IMR-90 (cell line): ENCODE measurements at regions not wholly inside any gene's neighbourhood (a gene's known extent, or its start where the extent isn't known, plus 50 kb on each side); places are given as distances from the start of the nearest gene placed in this dataset.

Experiments
- ATAC-seq: fragments of 200-7000 bp; cut with Tn5 transposase; 2 replicates; pipeline ENCODE4 v1.9.1; 2020; ENCODE audit warnings: low read depth, mild to moderate bottlenecking, moderate library complexity
- BruUV-seq: library from RNA; stranded (reverse); fragments of 400-500 nt; replicated peaks from 2 replicates; lab custom pipeline; 2021; lab: Mats Ljungman, UMichigan
- CTCF ChIA-PET: fragments of 300-600 bp; formaldehyde crosslinking; extraction: SDS; loops from one replicate; lab custom pipeline; 2021; ENCODE audit warnings: antibody characterized with exemption; lab: Yijun Ruan, JAX
- POLR2A ChIA-PET: fragments of 300-600 bp; sonication (Branson Sonifier 250); formaldehyde crosslinking; loops from one replicate; lab custom pipeline; 2022; ENCODE audit warnings: antibody characterized with exemption; ENCODE audit not compliant: unreplicated experiment; lab: Charles Lee
- DNase-seq: peaks from one replicate; pipeline ENCODE4 v3.0.0; 2013
- H2AFZ ChIP-seq: replicated peaks from 2 replicates; pipeline ENCODE3; 2013; ENCODE audit warnings: low read length, mild to moderate bottlenecking; ENCODE audit not compliant: poor library complexity
- H2AK5ac ChIP-seq: 2 replicates; pipeline ENCODE4 v1.6.1; 2013; ENCODE audit warnings: low read depth, low read length, inconsistent platforms
- H2AK9ac ChIP-seq: replicated peaks from 2 replicates; pipeline ENCODE3; 2013; ENCODE audit warnings: mild to moderate bottlenecking, low read depth, low read length, moderate library complexity; ENCODE audit not compliant: poor library complexity
- H2BK120ac ChIP-seq: 2 replicates; pipeline ENCODE4 v1.6.1; 2013; ENCODE audit warnings: low read depth, low read length, inconsistent platforms
- H2BK15ac ChIP-seq: 3 replicates; pipeline ENCODE4 v1.6.1; 2013; ENCODE audit warnings: low read depth, low read length, inconsistent platforms
- H2BK20ac ChIP-seq: 2 replicates; pipeline ENCODE4 v1.6.1; 2013; ENCODE audit warnings: low read depth, mild to moderate bottlenecking, inconsistent platforms, low read length, moderate library complexity
- H2BK5ac ChIP-seq: 2 replicates; pipeline ENCODE4 v1.6.1; 2013; ENCODE audit warnings: mild to moderate bottlenecking, low read depth, low read length, inconsistent platforms; ENCODE audit not compliant: poor library complexity, severe bottlenecking
- H3K14ac ChIP-seq: replicated peaks from 2 replicates; pipeline ENCODE4 v1.6.1; 2013; ENCODE audit warnings: low read depth, low read length, inconsistent platforms
- H3K18ac ChIP-seq: 2 replicates; pipeline ENCODE4 v1.6.1; 2013; ENCODE audit warnings: low read depth, low read length, control low read depth
- H3K23ac ChIP-seq: 2 replicates; pipeline ENCODE4 v1.6.1; 2013; ENCODE audit warnings: low read depth, low read length, inconsistent platforms
- H3K27ac ChIP-seq: 2 replicates; pipeline ENCODE4 v1.5.1; 2013; ENCODE audit warnings: mild to moderate bottlenecking, control low read depth, low read length; ENCODE audit not compliant: insufficient read depth
- H3K27me3 ChIP-seq: 2 replicates; pipeline ENCODE4 v1.6.1; 2013; ENCODE audit warnings: low read length; ENCODE audit not compliant: control insufficient read depth, insufficient read depth
- H3K36me3 ChIP-seq: 2 replicates; pipeline ENCODE4 v1.6.1; 2013; ENCODE audit warnings: low read length, mixed read lengths; ENCODE audit not compliant: control insufficient read depth, insufficient read depth
- H3K4ac ChIP-seq: 2 replicates; pipeline ENCODE4 v1.6.1; 2013; ENCODE audit warnings: low read depth, low read length, inconsistent platforms
- H3K4me1 ChIP-seq: 2 replicates; pipeline ENCODE4 v1.6.1; 2013; ENCODE audit warnings: low read length, mixed read lengths; ENCODE audit not compliant: control insufficient read depth, insufficient read depth
- H3K4me2 ChIP-seq: 2 replicates; pipeline ENCODE4 v1.6.1; 2013; ENCODE audit warnings: low read depth, mild to moderate bottlenecking, control low read depth, low read length, moderate library complexity
- H3K4me3 ChIP-seq: 2 replicates; pipeline ENCODE4 v1.5.1; 2013; ENCODE audit warnings: low read depth, mild to moderate bottlenecking, control low read depth, low read length, moderate library complexity; ENCODE audit not compliant: insufficient read depth
- H3K56ac ChIP-seq: 2 replicates; pipeline ENCODE4 v1.6.1; 2013; ENCODE audit warnings: low read length, inconsistent platforms; ENCODE audit not compliant: insufficient read depth; ENCODE audit errors: extremely low read depth
- H3K79me1 ChIP-seq, 2 experiments: 2 replicates each; pipeline ENCODE4 v1.6.1; 2013; ENCODE audit warnings: low read length in 2 of 2, inconsistent platforms in 1 of 2, low read depth in 1 of 2
- H3K9ac ChIP-seq: 2 replicates; pipeline ENCODE4 v1.6.1; 2013; ENCODE audit warnings: low read depth, low read length, control low read depth
- H3K9me1 ChIP-seq: 2 replicates; pipeline ENCODE4 v1.6.1; 2013; ENCODE audit warnings: low read length, inconsistent platforms; ENCODE audit not compliant: insufficient read depth
- H3K9me3 ChIP-seq: 2 replicates; pipeline ENCODE4 v1.6.1; 2013; ENCODE audit warnings: low read length; ENCODE audit not compliant: control insufficient read depth, insufficient read depth
- H4K20me1 ChIP-seq: 2 replicates; pipeline ENCODE4 v1.6.1; 2013; ENCODE audit warnings: low read length, inconsistent platforms; ENCODE audit not compliant: insufficient read depth
- H4K5ac ChIP-seq: 2 replicates; pipeline ENCODE4 v1.6.1; 2013; ENCODE audit warnings: mild to moderate bottlenecking, low read depth, low read length, control low read depth
- H4K8ac ChIP-seq, 2 experiments: 2 replicates each; pipeline ENCODE4 v1.6.1; 2013; ENCODE audit warnings: low read depth in 2 of 2, low read length in 2 of 2, control low read depth in 1 of 2, inconsistent platforms in 1 of 2
- H4K91ac ChIP-seq: 2 replicates; pipeline ENCODE4 v1.6.1; 2013; ENCODE audit warnings: low read depth, low read length, inconsistent platforms; ENCODE audit not compliant: insufficient read depth
- BHLHE40 ChIP-seq: fragments of 150-350 bp; IDR thresholded peaks from 2 replicates; pipeline ENCODE4 v1.6.1; 2016; ENCODE audit warnings: mild to moderate bottlenecking, low read depth, low read length
- CEBPB ChIP-seq: IDR thresholded peaks from 2 replicates; pipeline ENCODE4 v1.6.1; 2012; ENCODE audit warnings: low read depth, low read length, improper control_type of control experiment
- CHD1 ChIP-seq: IDR thresholded peaks from 2 replicates; pipeline ENCODE4 v1.6.1; 2012; ENCODE audit warnings: low read depth, low read length, improper control_type of control experiment
- CTCF ChIP-seq: conservative IDR thresholded peaks from 2 replicates; pipeline ENCODE4 v1.5.1; 2012; ENCODE audit warnings: mild to moderate bottlenecking, low read depth, low read length, improper control_type of control experiment
- ELK1 ChIP-seq: fragments of 150-350 bp; IDR thresholded peaks from 2 replicates; pipeline ENCODE4 v1.6.1; 2016; ENCODE audit warnings: low read depth, mild to moderate bottlenecking, low read length, moderate library complexity, borderline replicate concordance
- FOS ChIP-seq: fragments of 150-350 bp; IDR thresholded peaks from 2 replicates; pipeline ENCODE4 v1.6.1; 2016; ENCODE audit warnings: low read depth, low read length
- MAFK ChIP-seq: IDR thresholded peaks from 2 replicates; pipeline ENCODE4 v1.6.1; 2012; ENCODE audit warnings: low read depth, low read length, improper control_type of control experiment
- MAZ ChIP-seq: IDR thresholded peaks from 2 replicates; pipeline ENCODE4 v1.6.1; 2012; ENCODE audit warnings: low read depth, mild to moderate bottlenecking, low read length, improper control_type of control experiment, moderate library complexity, borderline replicate concordance
- MXI1 ChIP-seq: IDR thresholded peaks from 2 replicates; pipeline ENCODE4 v1.6.1; 2012; ENCODE audit warnings: low read depth, mild to moderate bottlenecking, low read length, moderate library complexity, borderline replicate concordance
- NFE2L2 ChIP-seq: fragments of 150-350 bp; IDR thresholded peaks from 2 replicates; pipeline ENCODE4 v1.6.1; 2016; ENCODE audit warnings: low read depth, mild to moderate bottlenecking, low read length
- POLR2A ChIP-seq: IDR thresholded peaks from 2 replicates; pipeline ENCODE4 v1.6.1; 2012; ENCODE audit warnings: mild to moderate bottlenecking, low read depth, low read length
- RAD21 ChIP-seq: IDR thresholded peaks from 2 replicates; pipeline ENCODE4 v1.6.1; 2012; ENCODE audit warnings: low read length, improper control_type of control experiment
- RCOR1 ChIP-seq: IDR thresholded peaks from 2 replicates; pipeline ENCODE4 v1.6.1; 2012; ENCODE audit warnings: mild to moderate bottlenecking, low read length, improper control_type of control experiment; ENCODE audit not compliant: insufficient replicate concordance
- RFX5 ChIP-seq: IDR thresholded peaks from 2 replicates; pipeline ENCODE4 v1.8.0; 2012; ENCODE audit warnings: low read depth, mild to moderate bottlenecking, low read length, moderate library complexity
- SMC3 ChIP-seq: fragments of 150-350 bp; IDR thresholded peaks from 2 replicates; pipeline ENCODE4 v1.6.1; 2016; ENCODE audit warnings: low read depth, mild to moderate bottlenecking, antibody characterized with exemption, low read length, moderate library complexity
- USF2 ChIP-seq: fragments of 150-350 bp; IDR thresholded peaks from 2 replicates; pipeline ENCODE4 v1.6.1; 2017; ENCODE audit warnings: mild to moderate bottlenecking, antibody characterized with exemption, low read length, low read depth
- WGBS, 2 experiments: methylation state at CpG; one replicate each; pipeline versions ENCODE4 v1.1.5 to v1.1.7; 2013; ENCODE audit warnings: missing lambda C conversion rate in 2 of 2; ENCODE audit not compliant: insufficient read length in 1 of 2; ENCODE audit errors: extremely low coverage in 2 of 2; 5-methylcytosine and 5-hydroxymethylcytosine counted together
- dilution Hi-C: fragments of 300-500 bp; cut with HindIII; formaldehyde crosslinking; loops from one replicate; pipeline ENCODE4 v1.14.3; 2018; ENCODE audit warnings: low sequenced_read_pairs; ENCODE audit not compliant: unreplicated experiment
- in situ Hi-C: fragments of 300-500 bp; cut with MboI; formaldehyde crosslinking; loops from 3 replicates; pipeline ENCODE4 v1.14.3; 2019; ENCODE audit warnings: low sequenced_read_pairs, inconsistent platforms, mixed read lengths
- intact Hi-C: fragments of 100-400 bp; cut with micrococcal nuclease; formaldehyde crosslinking; loops from 2 replicates; pipeline ENCODE4 v1.10.0; 2022

- dilution Hi-C loops, result no loop called here
- Histone ChIP-seq H3K56ac (no peak overlapping the region), H2AFZ (no peak overlapping the region), H4K20me1 (no peaks in the 10 kb centered on the region), H4K91ac (no peak overlapping the region), H3K4ac (no peak overlapping the region), H3K4me3 (no peak overlapping the region), H3K27ac (no peak overlapping the region), H3K9me3 (peaks cover 22% of the 10 kb centered on the region; the same call in 1 of the 2 replicates), H2BK120ac (no peak overlapping the region), H2BK15ac (no peak overlapping the region), H3K4me2 (no peak overlapping the region), H3K4me1 (no peaks in the 10 kb centered on the region), H2AK5ac (no peak overlapping the region), H3K79me1 (no peaks in the 10 kb centered on the region), H2BK5ac (no peak overlapping the region), H3K9me1 (no peaks in the 10 kb centered on the region), H4K5ac (no peak overlapping the region), H3K27me3 (no peaks in the 10 kb centered on the region), H4K8ac (no peak overlapping the region), H3K23ac (no peak overlapping the region), H3K14ac (no peak overlapping the region), H3K9ac (no peak overlapping the region), H3K36me3 (no peaks in the 10 kb centered on the region), H2AK9ac (no peak overlapping the region), H2BK20ac (no peak overlapping the region), H3K18ac (no peak overlapping the region)
- ChIA-PET CTCF (no interaction called here), POLR2A (no interaction called here)
- ATAC-seq (no peak), DNase-seq (no peak)
- BruUV-seq, result no TSS peak
- no CpG with 5 or more reads among the region's 7 CpGs for WGBS, 2 experiments
- in situ Hi-C loops, result no loop called here
- TF ChIP-seq MAZ (no peak), CEBPB (no peak), CTCF (no peak), USF2 (no peak), MXI1 (no peak), CHD1 (no peak), ELK1 (no peak), FOS (no peak), SMC3 (no peak), RAD21 (no peak), NFE2L2 (no peak), POLR2A (no peak), RFX5 (no peak), BHLHE40 (no peak), RCOR1 (no peak), MAFK (no peak)
- intact Hi-C loops, result no loop called here
Observed at GRCh38 chr10:121340271-121340831, 257.9 kb downstream of the FGFR2 start.
